Mucosa of descending colon (tissue), 3 donors: ENCODE measurements at regions not wholly inside any gene's neighbourhood (a gene's known extent, or its start where the extent isn't known, plus 50 kb on each side); places are given as distances from the start of the nearest gene placed in this dataset.

Experiments
- ATAC-seq: fragments of 200-7000 bp; cut with Tn5 transposase; one replicate; pipeline ENCODE4 v1.9.1; 2020; ENCODE audit warnings: mild to moderate bottlenecking, moderate library complexity
- DNase-seq, 3 donors: peaks; one replicate each; pipeline ENCODE4 v3.0.0-alpha.2; 2020
- H3K36me3 ChIP-seq: fragments of 200-600 bp; one replicate; pipeline ENCODE4 v1.8.0; 2021; ENCODE audit warnings: low read depth, mild to moderate bottlenecking
- H3K4me1 ChIP-seq: fragments of 200-600 bp; one replicate; pipeline ENCODE4 v1.8.0; 2021; ENCODE audit warnings: low read depth, mild to moderate bottlenecking
- H3K4me3 ChIP-seq: fragments of 200-600 bp; one replicate; pipeline ENCODE4 v1.8.0; 2021; ENCODE audit warnings: mild to moderate bottlenecking
- H3K9me3 ChIP-seq: fragments of 200-600 bp; one replicate; pipeline ENCODE4 v1.8.0; 2021; ENCODE audit warnings: mild to moderate bottlenecking
- intact Hi-C, 2 donors: fragments of 100-400 bp; cut with DNase I in 1 of 2; cut with micrococcal nuclease in 1 of 2; formaldehyde crosslinking; loops; one replicate each; pipeline versions ENCODE4 v1.11.0 to v1.11.1; 2022; cut with DNase I, micrococcal nuclease
- TF ChIP-seq, protein P1 (sequence below): fragments of 200-600 bp; IDR thresholded peaks from one replicate; pipeline ENCODE4 v1.8.0; 2022; ENCODE audit warnings: antibody characterized with exemption, mild to moderate bottlenecking
- donor health status: DM: no; HTN: no; CAD: no; lungs with moderate emphysema.
- donor health status: DM: no; HTN: no; CAD: no.
- donor health status: DM: no; HTN: yes; CAD: no.

DNA sequence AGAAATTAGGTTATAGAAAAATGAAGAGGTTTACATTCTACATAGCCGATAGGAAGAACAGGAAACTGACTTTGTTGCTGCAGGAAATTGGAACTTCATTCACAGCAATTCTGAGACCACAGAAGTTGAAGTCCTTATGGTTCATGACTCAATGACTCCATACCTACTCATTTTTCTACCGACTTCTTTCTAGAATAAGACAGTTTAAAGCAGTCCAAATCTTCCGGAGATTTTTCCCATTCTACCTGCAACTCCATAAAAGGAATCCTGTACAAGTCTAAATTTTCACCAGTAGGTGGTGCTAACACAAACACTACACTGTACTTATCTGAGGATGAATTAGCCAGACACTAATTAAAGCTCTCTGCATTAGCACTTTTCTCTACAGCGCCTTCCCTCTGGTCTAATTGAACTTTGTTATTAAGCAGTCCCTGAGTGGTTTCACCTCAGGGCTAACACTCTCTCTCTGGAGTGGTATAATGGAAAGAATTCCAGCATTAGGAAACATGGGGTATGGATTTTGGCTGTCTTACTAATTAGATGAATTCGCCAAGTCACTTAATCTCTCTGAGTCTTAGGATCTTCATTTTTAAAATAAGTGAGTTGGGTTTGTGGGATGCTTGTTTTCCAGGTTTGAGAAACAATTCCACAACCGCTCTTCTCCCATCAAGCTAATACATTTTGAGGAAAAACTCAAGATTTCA, 167.9 kb downstream of the SMIM20 start:
- TF ChIP-seq, protein P1, sequence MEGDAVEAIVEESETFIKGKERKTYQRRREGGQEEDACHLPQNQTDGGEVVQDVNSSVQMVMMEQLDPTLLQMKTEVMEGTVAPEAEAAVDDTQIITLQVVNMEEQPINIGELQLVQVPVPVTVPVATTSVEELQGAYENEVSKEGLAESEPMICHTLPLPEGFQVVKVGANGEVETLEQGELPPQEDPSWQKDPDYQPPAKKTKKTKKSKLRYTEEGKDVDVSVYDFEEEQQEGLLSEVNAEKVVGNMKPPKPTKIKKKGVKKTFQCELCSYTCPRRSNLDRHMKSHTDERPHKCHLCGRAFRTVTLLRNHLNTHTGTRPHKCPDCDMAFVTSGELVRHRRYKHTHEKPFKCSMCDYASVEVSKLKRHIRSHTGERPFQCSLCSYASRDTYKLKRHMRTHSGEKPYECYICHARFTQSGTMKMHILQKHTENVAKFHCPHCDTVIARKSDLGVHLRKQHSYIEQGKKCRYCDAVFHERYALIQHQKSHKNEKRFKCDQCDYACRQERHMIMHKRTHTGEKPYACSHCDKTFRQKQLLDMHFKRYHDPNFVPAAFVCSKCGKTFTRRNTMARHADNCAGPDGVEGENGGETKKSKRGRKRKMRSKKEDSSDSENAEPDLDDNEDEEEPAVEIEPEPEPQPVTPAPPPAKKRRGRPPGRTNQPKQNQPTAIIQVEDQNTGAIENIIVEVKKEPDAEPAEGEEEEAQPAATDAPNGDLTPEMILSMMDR: peak; percentile 43
- Histone ChIP-seq H3K9me3 (no peaks in the 10 kb centered on the region), H3K4me1 (no peaks in the 10 kb centered on the region), H3K4me3 (no peak overlapping the region), H3K36me3 (no peaks in the 10 kb centered on the region)
- intact Hi-C loops: loop anchor here in 1 of 2 donors (10.0 kb wide), 2 partner anchors 243 to 323 kb away; partner anchors contain the start of gene RBPJ
- DNase-seq (peak in 1 of 3 donors; percentile 49), ATAC-seq (peak; percentile 74)

DNA sequence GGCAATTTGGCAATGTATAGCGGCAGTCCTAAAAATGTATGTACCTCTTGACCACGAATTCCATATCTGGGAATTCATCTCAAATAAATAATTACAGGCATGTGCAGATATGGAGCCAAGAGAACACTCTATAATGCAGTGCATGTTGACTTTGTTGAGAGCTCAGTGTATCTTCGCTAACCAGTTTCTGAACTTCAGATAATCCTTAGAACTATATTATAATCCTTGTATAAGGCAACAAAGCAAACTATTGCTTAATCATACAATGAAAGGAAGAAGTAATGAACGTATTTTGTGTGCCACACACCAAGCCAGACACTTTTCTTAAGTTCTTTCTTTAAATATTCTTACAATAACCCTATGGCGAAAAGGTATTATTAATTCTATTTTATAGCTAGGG, 168.5 kb downstream of the SMIM20 start:
- Histone ChIP-seq H3K36me3 (no peaks in the 10 kb centered on the region), H3K9me3 (no peaks in the 10 kb centered on the region), H3K4me3 (no peak overlapping the region), H3K4me1 (no peaks in the 10 kb centered on the region)
- DNase-seq (no peak), ATAC-seq (no peak)
- intact Hi-C loops: loop anchor here in 1 of 2 donors (10.0 kb wide), 2 partner anchors 242 to 322 kb away; partner anchors contain the start of gene RBPJ
- TF ChIP-seq, protein P1: no peak

DNA sequence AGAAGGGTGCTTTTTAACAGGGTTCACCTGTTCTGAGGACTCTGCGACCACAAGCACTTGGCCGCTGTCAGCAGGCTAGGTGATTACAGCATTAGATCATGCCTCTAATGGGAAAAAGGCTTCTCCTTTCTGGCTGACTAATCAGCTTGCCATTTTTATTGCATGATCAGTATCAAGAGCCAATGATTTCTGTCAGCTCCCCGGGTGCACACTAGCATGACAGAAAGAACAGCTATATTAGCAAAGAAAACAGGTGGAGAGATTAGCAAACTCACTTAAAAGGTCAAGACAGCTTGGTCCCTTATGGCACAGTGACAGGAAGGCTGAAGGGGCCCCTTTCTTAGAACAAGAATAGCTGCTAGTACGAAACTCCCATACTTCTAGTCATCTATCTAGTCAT, 170.0 kb downstream of the SMIM20 start:
- peak; percentile 36 for ATAC-seq
- TF ChIP-seq, protein P1: no peak
- intact Hi-C loops: loop anchor here in 1 of 2 donors (10.0 kb wide), 2 partner anchors 241 to 321 kb away; partner anchors contain the start of gene RBPJ

DNA sequence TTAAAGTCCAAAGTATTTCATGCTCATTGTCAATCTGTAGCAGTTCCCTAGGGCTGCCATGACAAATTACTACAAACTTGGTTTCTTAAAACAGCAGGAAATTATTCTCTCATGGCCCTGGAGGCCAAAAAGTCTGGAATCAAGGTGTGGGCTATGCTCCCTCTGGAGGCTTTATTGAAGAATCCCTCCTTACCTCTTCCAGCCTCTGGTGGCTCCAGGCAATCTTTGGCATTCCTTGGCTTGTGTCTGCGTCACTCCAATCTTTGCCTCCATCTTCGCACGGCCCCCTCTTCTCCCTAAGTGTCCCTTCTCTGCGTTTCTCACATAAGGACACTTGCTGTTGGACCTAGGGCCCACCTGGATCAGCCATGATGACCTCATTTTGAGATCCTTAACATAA, 170.4 kb downstream of the SMIM20 start:
- ATAC-seq: no peak
- intact Hi-C loops: loop anchor here in 1 of 2 donors (10.0 kb wide), 2 partner anchors 240 to 320 kb away; partner anchors contain the start of gene RBPJ

More for the DNA sequence above, 170.0 kb downstream of the SMIM20 start:
- Histone ChIP-seq H3K36me3 (no peaks in the 10 kb centered on the region), H3K4me3 (no peak overlapping the region), H3K9me3 (no peaks in the 10 kb centered on the region), H3K4me1 (no peaks in the 10 kb centered on the region)
- DNase-seq: no peak

DNA sequence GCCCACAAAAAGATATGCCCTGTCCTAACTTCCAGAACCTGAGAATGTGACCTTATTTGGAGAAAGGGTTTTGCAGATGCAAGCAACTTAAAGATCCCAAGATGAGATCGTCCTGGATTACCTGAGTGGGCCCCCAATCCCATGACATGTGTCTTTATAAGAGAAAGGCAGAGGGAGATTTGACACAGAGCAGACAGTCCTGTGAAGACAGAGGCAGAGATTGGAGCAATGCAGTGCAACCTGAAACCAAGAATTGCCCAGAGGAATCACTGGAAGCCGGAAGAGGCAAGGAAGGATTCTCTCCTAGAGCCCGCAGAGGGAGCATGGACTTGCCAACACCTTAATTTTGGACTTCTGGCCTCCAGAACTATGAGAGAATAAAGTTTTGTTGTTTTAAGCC, 171.5 kb downstream of the SMIM20 start:
- Histone ChIP-seq H3K9me3 (peaks cover 2% of the 10 kb centered on the region), H3K4me1 (no peaks in the 10 kb centered on the region), H3K4me3 (no peak overlapping the region), H3K36me3 (no peaks in the 10 kb centered on the region)
- intact Hi-C loops: loop anchor here in 1 of 2 donors (10.0 kb wide), 2 partner anchors 239 to 319 kb away; partner anchors contain the start of gene RBPJ
- DNase-seq (no peak), ATAC-seq (no peak)
- TF ChIP-seq, protein P1: no peak

More for the DNA sequence above, 170.4 kb downstream of the SMIM20 start:
- no peak for DNase-seq
- Histone ChIP-seq H3K36me3 (no peaks in the 10 kb centered on the region), H3K4me1 (no peaks in the 10 kb centered on the region), H3K4me3 (no peak overlapping the region), H3K9me3 (no peaks in the 10 kb centered on the region)
- TF ChIP-seq, protein P1: no peak
